WERI-Rb-1 (cell line): ENCODE measurements at regions not wholly inside any gene's neighbourhood (a gene's known extent, or its start where the extent isn't known, plus 50 kb on each side); places are given as distances from the start of the nearest gene placed in this dataset.

Experiments
- DNase-seq: peaks from one replicate; pipeline ENCODE4 v3.0.0-alpha.2; 2020
- H3K27ac ChIP-seq: fragments of 250-450 bp; sonication (Bioruptor Pico); 2 replicates; pipeline ENCODE4 v1.5.1; 2020; ENCODE audit warnings: mild to moderate bottlenecking, moderate library complexity
- H3K27me3 ChIP-seq: fragments of 250-450 bp; sonication (Bioruptor Pico); 2 replicates; pipeline ENCODE4 v1.5.1; 2021; ENCODE audit warnings: mild to moderate bottlenecking, low read depth, moderate library complexity; ENCODE audit not compliant: insufficient read depth, severe bottlenecking
- H3K36me3 ChIP-seq: fragments of 250-450 bp; sonication (Bioruptor Pico); 2 replicates; pipeline ENCODE4 v1.5.1; 2020; ENCODE audit warnings: mild to moderate bottlenecking, moderate library complexity
- H3K4me3 ChIP-seq: 2 replicates; pipeline ENCODE4 v1.5.1; 2011; ENCODE audit warnings: low read depth, mild to moderate bottlenecking, control low read depth, low read length
- H3K9me3 ChIP-seq: fragments of 250-450 bp; sonication (Bioruptor Pico); 2 replicates; pipeline ENCODE4 v1.5.1; 2021; ENCODE audit warnings: mild to moderate bottlenecking, moderate library complexity; ENCODE audit not compliant: severe bottlenecking
- TF ChIP-seq, protein P1 (sequence below): IDR thresholded peaks from 2 replicates; pipeline ENCODE4 v1.5.1; 2011; ENCODE audit warnings: low read depth, mild to moderate bottlenecking, control low read depth, inconsistent platforms, low read length

- no peak for DNase-seq
- TF ChIP-seq, protein P1, sequence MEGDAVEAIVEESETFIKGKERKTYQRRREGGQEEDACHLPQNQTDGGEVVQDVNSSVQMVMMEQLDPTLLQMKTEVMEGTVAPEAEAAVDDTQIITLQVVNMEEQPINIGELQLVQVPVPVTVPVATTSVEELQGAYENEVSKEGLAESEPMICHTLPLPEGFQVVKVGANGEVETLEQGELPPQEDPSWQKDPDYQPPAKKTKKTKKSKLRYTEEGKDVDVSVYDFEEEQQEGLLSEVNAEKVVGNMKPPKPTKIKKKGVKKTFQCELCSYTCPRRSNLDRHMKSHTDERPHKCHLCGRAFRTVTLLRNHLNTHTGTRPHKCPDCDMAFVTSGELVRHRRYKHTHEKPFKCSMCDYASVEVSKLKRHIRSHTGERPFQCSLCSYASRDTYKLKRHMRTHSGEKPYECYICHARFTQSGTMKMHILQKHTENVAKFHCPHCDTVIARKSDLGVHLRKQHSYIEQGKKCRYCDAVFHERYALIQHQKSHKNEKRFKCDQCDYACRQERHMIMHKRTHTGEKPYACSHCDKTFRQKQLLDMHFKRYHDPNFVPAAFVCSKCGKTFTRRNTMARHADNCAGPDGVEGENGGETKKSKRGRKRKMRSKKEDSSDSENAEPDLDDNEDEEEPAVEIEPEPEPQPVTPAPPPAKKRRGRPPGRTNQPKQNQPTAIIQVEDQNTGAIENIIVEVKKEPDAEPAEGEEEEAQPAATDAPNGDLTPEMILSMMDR, result no peak
- Histone ChIP-seq H3K4me3 (no peak overlapping the region), H3K9me3 (no peaks in the 10 kb centered on the region), H3K27ac (no peak overlapping the region), H3K27me3 (peaks cover 88% of the 10 kb centered on the region), H3K36me3 (no peaks in the 10 kb centered on the region)
Observed at GRCh38 chr15:29569533-29570092, 252.7 kb downstream of the TJP1 start.

- peak; percentile 21 for DNase-seq
- H3K27me3 ChIP-seq, result peaks cover 88% of the 10 kb centered on the region
- H3K27ac ChIP-seq, result no peak overlapping the region
- no peaks in the 10 kb centered on the region for H3K36me3 ChIP-seq
- no peaks in the 10 kb centered on the region for H3K9me3 ChIP-seq
- TF ChIP-seq, protein P1, result 0 out of 2 replicates have a peak, but pooled peaks have one; percentile 8
- H3K4me3 ChIP-seq, result no peak overlapping the region
Observed at GRCh38 chr15:29568840-29569532, 253.3 kb downstream of the TJP1 start.

DNA sequence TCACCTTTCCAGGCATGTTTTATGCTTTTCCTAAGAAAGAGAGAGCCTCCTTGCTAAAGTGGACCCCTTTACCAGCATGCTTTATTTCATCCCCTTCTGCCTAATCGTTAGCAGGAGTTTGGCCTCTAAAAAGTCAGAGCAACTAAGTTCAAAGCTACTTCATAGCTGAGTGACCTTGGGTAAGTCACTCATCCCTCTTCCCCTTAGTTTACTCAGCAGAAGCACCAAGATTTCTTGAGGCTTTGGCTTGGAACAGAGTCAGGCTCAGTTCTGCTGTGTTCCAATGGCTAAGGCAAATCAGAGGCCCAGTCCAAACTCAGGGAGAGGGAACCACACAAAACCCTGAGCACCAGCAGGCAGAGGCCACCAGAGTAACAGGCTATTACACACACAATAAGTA, 254.9 kb downstream of the TJP1 start:
- TF ChIP-seq, protein P1, result no peak
- H3K4me3 ChIP-seq, result no peak overlapping the region
- no peak overlapping the region for H3K27ac ChIP-seq
- DNase-seq, result no peak
- H3K9me3 ChIP-seq, result no peaks in the 10 kb centered on the region
- H3K27me3 ChIP-seq, result peaks cover 87% of the 10 kb centered on the region
- no peaks in the 10 kb centered on the region for H3K36me3 ChIP-seq

- peaks cover 87% of the 10 kb centered on the region for H3K27me3 ChIP-seq
- H3K4me3 ChIP-seq, result no peak overlapping the region
- H3K9me3 ChIP-seq, result no peaks in the 10 kb centered on the region
- H3K27ac ChIP-seq, result no peak overlapping the region
- TF ChIP-seq, protein P1, result no peak
- H3K36me3 ChIP-seq, result no peaks in the 10 kb centered on the region
- no peak for DNase-seq
Observed at GRCh38 chr15:29566914-29567313, 255.4 kb downstream of the TJP1 start.

DNA sequence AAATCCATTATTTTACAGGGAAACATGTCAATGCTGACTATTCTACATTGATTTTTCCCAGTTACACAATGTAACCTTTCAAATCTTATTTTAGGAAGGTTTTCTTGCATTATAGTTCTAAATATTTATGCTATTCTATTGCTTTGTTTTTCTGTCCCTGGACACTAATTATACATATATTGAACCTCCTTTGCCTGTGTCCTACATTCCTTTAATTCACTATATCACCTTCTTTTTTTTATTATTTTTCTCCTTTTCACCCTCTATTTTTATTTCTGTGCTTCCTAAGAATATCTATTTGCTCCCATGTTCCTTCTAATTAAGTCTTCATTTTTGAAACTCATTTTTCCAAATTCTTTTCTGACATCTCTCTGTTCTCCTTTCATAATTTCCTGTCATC, 259.2 kb downstream of the TJP1 start:
- H3K9me3 ChIP-seq, result no peaks in the 10 kb centered on the region
- peaks cover 84% of the 10 kb centered on the region for H3K27me3 ChIP-seq
- H3K36me3 ChIP-seq, result no peaks in the 10 kb centered on the region
- no peak for DNase-seq
- no peak overlapping the region for H3K4me3 ChIP-seq
- TF ChIP-seq, protein P1, result no peak
- no peak overlapping the region for H3K27ac ChIP-seq
